BLaER1 (cell line): ENCODE measurements at regions not wholly inside any gene's neighbourhood (a gene's known extent, or its start where the extent isn't known, plus 50 kb on each side); places are given as distances from the start of the nearest gene placed in this dataset.

ENCODE experiments used
- H3K27ac ChIP-seq: shearing (Covaris generic); formaldehyde crosslinking; 2 replicates; pipeline ENCODE4 v1.8.1; 2022
- H3K27me3 ChIP-seq: shearing (Covaris generic); formaldehyde crosslinking; 2 replicates; pipeline ENCODE4 v1.8.1; 2022
- H3K36me3 ChIP-seq: shearing (Covaris generic); formaldehyde crosslinking; 2 replicates; pipeline ENCODE4 v1.8.1; 2022
- H3K4me1 ChIP-seq: shearing (Covaris generic); formaldehyde crosslinking; 2 replicates; pipeline ENCODE4 v1.8.1; 2022
- H3K4me2 ChIP-seq: shearing (Covaris generic); formaldehyde crosslinking; 2 replicates; pipeline ENCODE4 v1.8.1; 2022
- H3K4me3 ChIP-seq: shearing (Covaris generic); formaldehyde crosslinking; 2 replicates; pipeline ENCODE4 v1.8.1; 2022
- H3K9ac ChIP-seq: shearing (Covaris generic); formaldehyde crosslinking; 2 replicates; pipeline ENCODE4 v1.8.1; 2022
- H3K9me3 ChIP-seq: shearing (Covaris generic); formaldehyde crosslinking; 2 replicates; pipeline ENCODE4 v1.8.1; 2022
- H4K20me1 ChIP-seq: shearing (Covaris generic); formaldehyde crosslinking; 2 replicates; pipeline ENCODE4 v1.8.1; 2022
- Cebpa-rat ChIP-seq: shearing (Covaris generic); IDR thresholded peaks from 2 replicates; pipeline ENCODE4 v1.8.1; 2022

GRCh38 chr11:104476454-104476853, 312.5 kb upstream of the PDGFD start:
- Histone ChIP-seq H3K4me3 (no peak overlapping the region), H3K27ac (no peak overlapping the region), H3K9me3 (no peaks in the 10 kb centered on the region), H3K27me3 (no peaks in the 10 kb centered on the region), H4K20me1 (no peaks in the 10 kb centered on the region), H3K9ac (no peak overlapping the region), H3K36me3 (no peaks in the 10 kb centered on the region), H3K4me2 (no peak overlapping the region), H3K4me1 (no peaks in the 10 kb centered on the region)
- TF ChIP-seq Cebpa-rat, result no peak

DNA sequence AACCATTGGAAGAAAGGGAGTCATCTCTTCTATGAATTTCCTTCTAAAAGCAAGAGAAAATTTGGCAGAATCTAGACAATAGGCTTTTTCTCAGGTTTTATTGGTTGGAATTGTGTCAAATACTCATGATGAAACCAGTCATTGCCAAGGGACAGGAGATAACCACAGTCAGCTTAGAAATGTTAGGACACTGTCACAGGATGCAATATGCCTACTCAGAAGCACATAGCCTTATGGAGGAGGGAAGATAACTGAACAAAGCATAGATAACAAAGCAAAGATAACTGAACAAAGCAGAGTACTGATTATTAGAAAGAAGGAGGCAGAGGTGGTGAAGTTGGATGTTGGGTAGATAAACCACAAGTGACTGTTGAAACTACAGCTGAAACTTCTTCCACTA, 303.5 kb upstream of the PDGFD start:
- Histone ChIP-seq H3K36me3 (no peaks in the 10 kb centered on the region), H3K4me2 (no peak overlapping the region), H3K4me1 (no peaks in the 10 kb centered on the region), H3K27me3 (no peaks in the 10 kb centered on the region), H3K27ac (no peak overlapping the region), H3K9me3 (no peaks in the 10 kb centered on the region), H3K4me3 (no peak overlapping the region), H3K9ac (no peak overlapping the region), H4K20me1 (no peaks in the 10 kb centered on the region)
- no peak for TF ChIP-seq Cebpa-rat

DNA sequence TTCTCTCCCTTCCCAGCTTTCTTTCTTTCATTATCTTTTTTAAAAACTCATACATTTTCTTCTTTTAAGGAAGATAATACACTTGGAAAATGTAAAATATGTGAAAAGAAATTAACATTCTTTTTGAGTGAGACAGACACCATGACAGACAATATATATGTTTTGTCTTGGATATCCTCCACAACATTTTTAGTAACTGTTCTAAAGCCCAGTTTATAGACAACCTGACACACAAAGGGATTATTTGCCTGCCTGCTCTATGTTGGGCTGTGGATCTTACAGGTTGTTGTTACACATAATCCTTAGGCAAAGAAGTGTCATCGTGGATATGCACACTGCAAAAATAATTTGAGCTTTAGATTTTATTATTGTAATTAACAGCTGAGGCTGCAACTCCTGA, 301.4 kb upstream of the PDGFD start:
- Histone ChIP-seq H3K4me1 (no peaks in the 10 kb centered on the region), H3K27me3 (no peaks in the 10 kb centered on the region), H3K4me2 (no peak overlapping the region), H3K36me3 (no peaks in the 10 kb centered on the region), H3K9me3 (no peaks in the 10 kb centered on the region), H3K27ac (no peak overlapping the region), H3K9ac (no peak overlapping the region), H4K20me1 (no peaks in the 10 kb centered on the region), H3K4me3 (no peak overlapping the region)
- TF ChIP-seq Cebpa-rat, result no peak

GRCh38 chr11:104464691-104465090, 300.7 kb upstream of the PDGFD start:
- Histone ChIP-seq H3K4me2 (no peak overlapping the region), H4K20me1 (no peaks in the 10 kb centered on the region), H3K4me1 (no peaks in the 10 kb centered on the region), H3K9ac (no peak overlapping the region), H3K9me3 (no peaks in the 10 kb centered on the region), H3K27ac (no peak overlapping the region), H3K36me3 (no peaks in the 10 kb centered on the region), H3K4me3 (no peak overlapping the region), H3K27me3 (no peaks in the 10 kb centered on the region)
- no peak for TF ChIP-seq Cebpa-rat

- no peak overlapping the region for H3K4me3 ChIP-seq
- H3K36me3 ChIP-seq, result no peaks in the 10 kb centered on the region
- H3K9ac ChIP-seq, result no peak overlapping the region
- H4K20me1 ChIP-seq, result no peaks in the 10 kb centered on the region
- TF ChIP-seq Cebpa-rat, result no peak
- no peak overlapping the region for H3K27ac ChIP-seq
- H3K4me1 ChIP-seq, result no peaks in the 10 kb centered on the region
- H3K9me3 ChIP-seq, result no peaks in the 10 kb centered on the region
- H3K27me3 ChIP-seq, result no peaks in the 10 kb centered on the region
- no peak overlapping the region for H3K4me2 ChIP-seq
These were observed 298.4 kb upstream of the PDGFD start for GRCh38 chr11:104462341-104462740.

GRCh38 chr11:104451197-104451893, 287.4 kb upstream of the PDGFD start:
- H4K20me1 ChIP-seq, result no peaks in the 10 kb centered on the region
- TF ChIP-seq Cebpa-rat, result no peak
- H3K36me3 ChIP-seq, result no peaks in the 10 kb centered on the region
- H3K9me3 ChIP-seq, result no peaks in the 10 kb centered on the region
- no peak overlapping the region for H3K4me2 ChIP-seq
- no peaks in the 10 kb centered on the region for H3K27me3 ChIP-seq
- H3K27ac ChIP-seq, result no peak overlapping the region
- no peak overlapping the region for H3K4me3 ChIP-seq
- H3K9ac ChIP-seq, result no peak overlapping the region
- H3K4me1 ChIP-seq, result no peaks in the 10 kb centered on the region

DNA sequence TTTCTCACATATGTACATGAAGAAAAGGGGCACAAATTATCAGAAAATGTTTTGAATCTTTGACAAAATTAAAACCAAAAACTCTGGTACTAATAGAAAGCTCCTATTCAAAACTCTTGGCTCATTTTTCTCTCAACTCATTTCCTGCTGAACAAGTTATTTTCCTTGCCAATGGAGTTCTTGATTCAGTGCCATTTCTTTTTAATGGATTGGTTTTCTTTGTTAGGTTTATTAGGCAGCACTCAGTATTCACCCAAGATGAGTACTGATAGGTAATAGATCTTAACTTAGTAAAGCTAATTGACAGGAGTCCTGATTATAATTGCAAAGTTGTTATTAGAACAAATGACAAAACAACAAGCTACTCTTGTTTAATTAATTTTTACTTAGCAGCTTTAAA, 279.4 kb upstream of the PDGFD start:
- Histone ChIP-seq H3K27ac (no peak overlapping the region), H4K20me1 (no peaks in the 10 kb centered on the region), H3K27me3 (no peaks in the 10 kb centered on the region), H3K4me1 (no peaks in the 10 kb centered on the region), H3K36me3 (no peaks in the 10 kb centered on the region), H3K9ac (no peak overlapping the region), H3K4me2 (no peak overlapping the region), H3K4me3 (no peak overlapping the region), H3K9me3 (no peaks in the 10 kb centered on the region)
- no peak for TF ChIP-seq Cebpa-rat

GRCh38 chr11:104442321-104442720, 278.4 kb upstream of the PDGFD start:
- Histone ChIP-seq H4K20me1 (no peaks in the 10 kb centered on the region), H3K27me3 (no peaks in the 10 kb centered on the region), H3K36me3 (no peaks in the 10 kb centered on the region), H3K27ac (no peak overlapping the region), H3K9ac (no peak overlapping the region), H3K4me3 (no peak overlapping the region), H3K4me2 (no peak overlapping the region), H3K4me1 (no peaks in the 10 kb centered on the region), H3K9me3 (no peaks in the 10 kb centered on the region)
- TF ChIP-seq Cebpa-rat, result no peak

- Histone ChIP-seq H3K4me3 (no peak overlapping the region), H3K4me1 (no peaks in the 10 kb centered on the region), H3K36me3 (no peaks in the 10 kb centered on the region), H3K27me3 (no peaks in the 10 kb centered on the region), H4K20me1 (no peaks in the 10 kb centered on the region), H3K9ac (no peak overlapping the region), H3K9me3 (no peaks in the 10 kb centered on the region), H3K27ac (no peak overlapping the region), H3K4me2 (no peak overlapping the region)
- no peak for TF ChIP-seq Cebpa-rat
These were observed 271.5 kb upstream of the PDGFD start for GRCh38 chr11:104435494-104435893.

DNA sequence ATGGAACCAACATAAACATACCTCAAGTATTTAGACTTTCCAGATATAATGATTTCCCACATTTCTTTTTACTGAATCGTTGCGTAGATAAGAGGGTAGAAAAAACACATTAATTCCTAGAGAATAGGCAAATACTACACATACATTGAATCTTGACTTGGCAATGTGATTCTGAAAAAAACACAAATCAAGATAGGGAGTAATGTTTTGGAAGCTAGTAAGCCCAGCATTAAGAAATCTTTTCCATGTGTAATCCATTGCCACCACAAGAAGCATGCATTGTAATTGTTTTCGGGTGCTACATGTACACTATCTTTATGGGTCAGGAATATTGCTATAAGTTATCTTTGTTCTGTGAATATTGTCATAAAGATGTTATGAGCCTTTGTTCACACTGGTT, 269.8 kb upstream of the PDGFD start:
- no peaks in the 10 kb centered on the region for H3K36me3 ChIP-seq
- no peak overlapping the region for H3K9ac ChIP-seq
- no peak for TF ChIP-seq Cebpa-rat
- H4K20me1 ChIP-seq, result no peaks in the 10 kb centered on the region
- H3K4me2 ChIP-seq, result no peak overlapping the region
- H3K4me3 ChIP-seq, result no peak overlapping the region
- no peaks in the 10 kb centered on the region for H3K9me3 ChIP-seq
- H3K4me1 ChIP-seq, result no peaks in the 10 kb centered on the region
- H3K27me3 ChIP-seq, result no peaks in the 10 kb centered on the region
- H3K27ac ChIP-seq, result no peak overlapping the region

DNA sequence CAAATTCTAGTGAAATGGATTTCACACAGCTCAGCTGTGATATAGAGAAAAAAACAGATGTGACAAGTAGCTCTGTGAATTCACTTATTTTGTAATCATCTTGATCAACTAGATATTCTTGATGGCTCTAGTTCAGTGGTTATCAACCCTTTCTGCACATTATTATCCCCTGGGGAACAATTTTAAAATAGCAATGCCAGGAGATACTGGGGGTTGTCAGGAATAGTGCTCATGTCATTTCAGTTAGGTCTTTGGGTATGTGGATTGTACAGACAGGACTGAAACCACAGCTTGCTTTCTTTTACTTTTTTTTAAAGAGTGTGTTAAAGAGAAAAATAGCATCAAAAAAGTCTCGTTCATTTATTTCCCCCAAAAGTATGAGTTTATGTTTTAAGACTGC, 269.0 kb upstream of the PDGFD start:
- H4K20me1 ChIP-seq, result no peaks in the 10 kb centered on the region
- TF ChIP-seq Cebpa-rat, result no peak
- H3K9ac ChIP-seq, result no peak overlapping the region
- no peaks in the 10 kb centered on the region for H3K36me3 ChIP-seq
- H3K9me3 ChIP-seq, result no peaks in the 10 kb centered on the region
- no peak overlapping the region for H3K4me3 ChIP-seq
- H3K27ac ChIP-seq, result no peak overlapping the region
- no peak overlapping the region for H3K4me2 ChIP-seq
- no peaks in the 10 kb centered on the region for H3K4me1 ChIP-seq
- no peaks in the 10 kb centered on the region for H3K27me3 ChIP-seq
